Gastroesophageal sphincter (tissue), 4 donors: ENCODE measurements at regions not wholly inside any gene's neighbourhood (a gene's known extent, or its start where the extent isn't known, plus 50 kb on each side); places are given as distances from the start of the nearest gene placed in this dataset.

Source experiments
- ATAC-seq: fragments of 150-250 bp; one replicate; pipeline ENCODE4 v1.9.1; 2016; ENCODE audit warnings: mild to moderate bottlenecking, moderate library complexity
- H3K27ac ChIP-seq, 4 donors: fragments of 200-600 bp; sonication (generic) in 3 of 4; 1 replicate in 3 of 4; 2 replicates in 1 of 4; pipeline ENCODE4 v1.5.1; 2016 to 2019
- H3K27me3 ChIP-seq: fragments of 200-600 bp; sonication (generic); one replicate; pipeline ENCODE4 v1.5.1; 2019
- H3K36me3 ChIP-seq, 2 donors: fragments of 200-600 bp; sonication (generic); one replicate each; pipeline ENCODE4 v1.5.1; 2019; ENCODE audit warnings: control low read depth in 1 of 2
- H3K4me1 ChIP-seq, 3 donors: fragments of 200-600 bp; sonication (generic); 1 replicate in 2 of 3; 2 replicates in 1 of 3; pipeline ENCODE4 v1.5.1; 2016 to 2019; ENCODE audit warnings: control low read depth in 2 of 3
- H3K4me3 ChIP-seq, 2 donors: fragments of 200-600 bp; sonication (generic); one replicate each; pipeline ENCODE4 v1.5.1; 2019; ENCODE audit warnings: mild to moderate bottlenecking in 1 of 2, moderate library complexity in 1 of 2
- H3K9me3 ChIP-seq, 3 donors: fragments of 200-600 bp; sonication (generic); one replicate each; pipeline ENCODE4 v1.5.1; 2017 to 2019; ENCODE audit warnings: control low read depth in 2 of 3
- CTCF ChIP-seq, 4 experiments: fragments of 200-600 bp in 2 of 4; fragments of 450-650 bp in 2 of 4; sonication (generic) in 1 of 4; IDR thresholded peaks; one replicate each; pipeline ENCODE4 v1.5.1; 2017 to 2019; ENCODE audit warnings: antibody characterized with exemption in 4 of 4, mild to moderate bottlenecking in 2 of 4, moderate library complexity in 2 of 4
- EP300 ChIP-seq: sonication (generic); formaldehyde crosslinking; IDR thresholded peaks from one replicate; pipeline ENCODE4 v1.6.1; 2017; ENCODE audit warnings: antibody characterized with exemption, mild to moderate bottlenecking
- POLR2A ChIP-seq, 2 donors: fragments of 450-650 bp; IDR thresholded peaks; one replicate each; pipeline ENCODE4 v1.6.1; 2017; ENCODE audit warnings: antibody characterized with exemption in 2 of 2, mild to moderate bottlenecking in 2 of 2, moderate library complexity in 1 of 2
- POLR2AphosphoS5 ChIP-seq: sonication (generic); formaldehyde crosslinking; IDR thresholded peaks from one replicate; pipeline ENCODE4 v1.6.1; 2017; ENCODE audit warnings: antibody characterized with exemption
- WGBS, 2 donors: methylation state at CpG; one replicate each; pipeline ENCODE4 v1.1.5; 2018; ENCODE audit warnings: low coverage in 1 of 2; 5-methylcytosine and 5-hydroxymethylcytosine counted together

- 80 to 87% methylated on average over 2 to 9 of the region's 9 CpGs for WGBS, 2 donors
- TF ChIP-seq POLR2A (IDR thresholded peaks at IDR 0.05): no peak
- Histone ChIP-seq H3K27me3 (no peaks in the 10 kb centered on the region), H3K4me3 (no peak overlapping the region), H3K36me3 (no peaks in the 10 kb centered on the region), H3K9me3 (no peaks in the 10 kb centered on the region), H3K4me1 (peaks cover 0 to 52% (median 9%) of the 10 kb centered on the region in 3 donors), H3K27ac (peak overlapping the region in 3 of 4 donors; percentile 18 to 43 (median 32))
- ATAC-seq: no peak
Measured at GRCh38 chr2:120863146-120863545, 127.5 kb downstream of the GLI2 start.

- H3K36me3 ChIP-seq: no peaks in the 10 kb centered on the region
- H3K27me3 ChIP-seq: no peaks in the 10 kb centered on the region
- H3K4me3 ChIP-seq: no peak overlapping the region
- H3K27ac ChIP-seq: peak overlapping the region in 3 of 4 donors; percentile 29 to 44 (median 32)
- 64 to 78% methylated on average over 3 to 10 of the region's 10 CpGs for WGBS, 2 donors
- no peaks in the 10 kb centered on the region for H3K9me3 ChIP-seq
- TF ChIP-seq POLR2A (IDR thresholded peaks at IDR 0.05) (no peak), CTCF (IDR thresholded peaks at IDR 0.05) (no peak), EP300 (no peak), POLR2AphosphoS5 (no peak)
- peaks cover 0 to 58% (median 15%) of the 10 kb centered on the region in 3 donors for H3K4me1 ChIP-seq
- peak; percentile 39 for ATAC-seq
Measured at GRCh38 chr2:120863661-120864320, 128.1 kb downstream of the GLI2 start.

DNA sequence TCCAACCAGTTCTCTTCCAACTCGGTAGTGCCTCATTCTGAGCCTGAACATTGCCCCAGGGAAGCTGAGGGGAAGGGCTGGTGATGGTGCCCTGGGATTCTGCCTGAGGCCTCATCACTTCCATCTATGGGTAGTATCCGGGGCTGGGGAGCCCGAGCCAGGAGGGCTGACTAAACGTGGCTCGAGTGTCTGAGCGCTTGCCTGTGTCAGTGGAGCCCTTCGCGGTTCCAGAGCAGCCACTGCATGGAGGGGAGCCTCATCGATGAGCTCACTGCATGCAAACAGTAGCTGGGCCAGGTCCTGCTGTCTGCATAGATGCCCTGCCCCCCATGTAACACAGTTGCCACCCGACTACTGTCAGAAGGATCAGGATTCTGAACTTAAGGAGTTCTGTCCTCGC lies 129.3 kb downstream of the GLI2 start:
- ATAC-seq: no peak
- no peak overlapping the region for H3K4me3 ChIP-seq
- H3K4me1 ChIP-seq: peaks cover 0 to 70% (median 17%) of the 10 kb centered on the region in 3 donors
- TF ChIP-seq POLR2A (IDR thresholded peaks at IDR 0.05) (no peak), EP300 (no peak), POLR2AphosphoS5 (no peak), CTCF (IDR thresholded peaks at IDR 0.05) (no peak)
- no peaks in the 10 kb centered on the region for H3K36me3 ChIP-seq
- H3K27me3 ChIP-seq: no peaks in the 10 kb centered on the region
- peak overlapping the region in 1 of 4 donors; percentile 44 for H3K27ac ChIP-seq
- H3K9me3 ChIP-seq: no peaks in the 10 kb centered on the region
- WGBS, 2 donors: 80 to 83% methylated on average over 1 to 2 of the region's 11 CpGs

DNA sequence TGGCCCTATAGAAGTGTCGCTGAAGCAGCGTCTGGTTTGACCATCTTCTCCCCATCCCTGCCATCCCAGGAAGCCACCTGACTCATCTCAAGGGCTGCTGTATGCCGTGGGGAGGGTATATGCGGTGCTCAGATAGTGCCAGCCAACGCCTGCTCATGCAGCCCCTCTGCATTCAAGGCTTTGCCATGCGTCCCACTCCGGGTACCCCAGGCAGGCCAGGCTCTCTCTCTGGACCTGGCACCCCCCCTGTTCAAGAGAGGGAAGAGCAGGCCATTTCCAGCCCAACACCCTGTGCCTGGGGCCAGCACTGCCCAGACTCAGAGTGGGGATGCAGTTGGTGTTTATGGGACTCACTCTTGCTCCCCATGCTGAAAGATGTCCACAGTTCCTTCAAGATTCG lies 130.0 kb downstream of the GLI2 start:
- TF ChIP-seq EP300 (no peak), POLR2A (IDR thresholded peaks at IDR 0.05) (no peak), CTCF (IDR thresholded peaks at IDR 0.05) (no peak), POLR2AphosphoS5 (no peak)
- H3K36me3 ChIP-seq: no peaks in the 10 kb centered on the region
- peaks cover 0 to 76% (median 17%) of the 10 kb centered on the region in 3 donors for H3K4me1 ChIP-seq
- H3K4me3 ChIP-seq: no peak overlapping the region
- H3K27me3 ChIP-seq: no peaks in the 10 kb centered on the region
- ATAC-seq: no peak
- no peaks in the 10 kb centered on the region for H3K9me3 ChIP-seq
- WGBS, 2 donors: no CpG with 5 or more reads among the region's 8 CpGs
- peak overlapping the region in 1 of 4 donors; percentile 89 for H3K27ac ChIP-seq

DNA sequence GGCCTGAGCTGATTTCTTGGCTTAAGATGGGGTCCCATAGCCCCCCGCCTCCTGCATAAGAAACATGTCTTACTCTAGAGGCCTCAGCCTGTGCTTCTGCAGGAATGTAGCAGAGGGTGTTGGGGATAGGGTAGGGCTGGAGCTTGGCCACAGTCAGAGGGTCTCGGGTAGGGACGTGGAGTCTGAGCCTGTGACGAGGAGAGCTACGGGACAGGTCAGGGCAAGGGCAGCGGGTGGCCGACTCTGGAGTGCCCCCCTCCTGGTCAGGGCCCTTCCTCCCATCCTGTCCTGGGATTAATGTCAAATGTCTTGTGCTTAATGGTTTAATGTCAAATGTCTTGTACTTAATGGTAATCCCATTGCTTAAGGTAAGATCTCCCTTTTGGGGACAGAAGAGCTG lies 130.4 kb downstream of the GLI2 start:
- peaks cover 0 to 76% (median 17%) of the 10 kb centered on the region in 3 donors for H3K4me1 ChIP-seq
- 88 to 93% methylated on average over 6 of the region's 7 CpGs for WGBS, 2 donors

GRCh38 chr2:120866483-120867140 lies 130.9 kb downstream of the GLI2 start:
- H3K36me3 ChIP-seq: no peaks in the 10 kb centered on the region
- no peaks in the 10 kb centered on the region for H3K9me3 ChIP-seq
- 58 to 100% methylated on average over 2 to 4 of the region's 14 CpGs for WGBS, 2 donors
- ATAC-seq: no peak
- peak overlapping the region; percentile 72 to 90 (median 87) for H3K27ac ChIP-seq
- H3K4me1 ChIP-seq: peaks cover 0 to 76% (median 17%) of the 10 kb centered on the region in 3 donors
- no peak for TF ChIP-seq POLR2A (IDR thresholded peaks at IDR 0.05)
- TF ChIP-seq POLR2AphosphoS5: no peak
- TF ChIP-seq EP300: no peak
- no peak for TF ChIP-seq CTCF (IDR thresholded peaks at IDR 0.05)
- H3K27me3 ChIP-seq: no peaks in the 10 kb centered on the region
- H3K4me3 ChIP-seq: peak overlapping the region in 1 of 2 donors; percentile 55

More for the DNA sequence above, 130.4 kb downstream of the GLI2 start:
- no peak for ATAC-seq
- TF ChIP-seq POLR2A (IDR thresholded peaks at IDR 0.05): no peak
- no peaks in the 10 kb centered on the region for H3K27me3 ChIP-seq
- peak overlapping the region in 2 of 4 donors; percentile 85 to 89 for H3K27ac ChIP-seq
- no peak overlapping the region for H3K4me3 ChIP-seq
- no peaks in the 10 kb centered on the region for H3K36me3 ChIP-seq
- no peaks in the 10 kb centered on the region for H3K9me3 ChIP-seq
